Neural cell (in vitro differentiated cells): ENCODE measurements at regions not wholly inside any gene's neighbourhood (a gene's known extent, or its start where the extent isn't known, plus 50 kb on each side); places are given as distances from the start of the nearest gene placed in this dataset.

Experiments used
- H2AFZ ChIP-seq: fragments of 200-600, 300-800 bp; sonication (generic), shearing (Covaris generic); 2 replicates; pipeline ENCODE4 v1.6.0; 2014; ENCODE audit warnings: low read depth, mild to moderate bottlenecking, antibody characterized with exemption, low read length, moderate library complexity
- H3F3A ChIP-seq: fragments of 200-600 bp; shearing (Covaris generic); 2 replicates; pipeline ENCODE4 v1.6.1; 2016; ENCODE audit warnings: mild to moderate bottlenecking, moderate library complexity, mixed read lengths, antibody characterized with exemption, low read length; ENCODE audit not compliant: insufficient read depth, poor library complexity, severe bottlenecking
- H3K27ac ChIP-seq: fragments of 200-600, 300-800 bp; sonication (generic), shearing (Covaris generic); 2 replicates; pipeline ENCODE4 v1.5.1; 2014; ENCODE audit warnings: mild to moderate bottlenecking, low read length, moderate library complexity
- H3K27me3 ChIP-seq: fragments of 300-800, 200-600 bp; sonication (generic), shearing (Covaris generic); 2 replicates; pipeline ENCODE4 v1.6.0; 2014; ENCODE audit warnings: mild to moderate bottlenecking, low read depth, low read length, moderate library complexity; ENCODE audit not compliant: insufficient read depth
- H3K36me3 ChIP-seq: fragments of 300-800, 200-600 bp; sonication (generic), shearing (Covaris generic); 2 replicates; pipeline ENCODE4 v1.5.1; 2014; ENCODE audit warnings: mild to moderate bottlenecking, antibody characterized with exemption, low read length, moderate library complexity; ENCODE audit not compliant: insufficient read depth
- H3K4me2 ChIP-seq: fragments of 300-800, 200-600 bp; sonication (generic), shearing (Covaris generic); 2 replicates; pipeline ENCODE4 v1.6.0; 2014; ENCODE audit warnings: mild to moderate bottlenecking, low read length
- H3K4me3 ChIP-seq: fragments of 300-800, 200-600 bp; sonication (generic), shearing (Covaris generic); 2 replicates; pipeline ENCODE4 v1.5.1; 2014; ENCODE audit warnings: mild to moderate bottlenecking, low read length, moderate library complexity
- H3K79me2 ChIP-seq: fragments of 200-600 bp; shearing (Covaris generic); replicated peaks from 2 replicates; pipeline ENCODE4 v1.6.0; 2014; ENCODE audit warnings: mild to moderate bottlenecking, low read length, moderate library complexity; ENCODE audit not compliant: insufficient read depth
- H3K9ac ChIP-seq: fragments of 300-800, 200-600 bp; sonication (generic), shearing (Covaris generic); 2 replicates; pipeline ENCODE4 v1.6.1; 2016; ENCODE audit warnings: mild to moderate bottlenecking, low read length, mixed read lengths
- H3K9me2 ChIP-seq: fragments of 200-600 bp; shearing (Covaris generic); 2 replicates; pipeline ENCODE4 v1.6.1; 2016; ENCODE audit warnings: mild to moderate bottlenecking, low read length, mixed read lengths; ENCODE audit not compliant: insufficient read depth
- H3K9me3 ChIP-seq: fragments of 200-600, 300-800 bp; sonication (generic), shearing (Covaris generic); 2 replicates; pipeline ENCODE4 v1.6.1; 2016; ENCODE audit warnings: mild to moderate bottlenecking, mixed run types, low read length, moderate library complexity, mixed read lengths
- H4K20me1 ChIP-seq: fragments of 200-600 bp; shearing (Covaris generic); 2 replicates; pipeline ENCODE4 v1.6.1; 2016; ENCODE audit warnings: mild to moderate bottlenecking, mixed run types; ENCODE audit not compliant: insufficient read depth
- EP300 ChIP-seq: fragments of 450-650 bp; conservative IDR thresholded peaks from 2 replicates; pipeline ENCODE4 v1.6.1; 2014; ENCODE audit warnings: antibody characterized with exemption, mild to moderate bottlenecking, moderate library complexity; ENCODE audit not compliant: poor library complexity, severe bottlenecking
- EZH2 ChIP-seq: fragments of 200-600, 300-800 bp; shearing (Covaris generic), sonication (generic); IDR thresholded peaks from 2 replicates; pipeline ENCODE4 v1.6.1; 2014; ENCODE audit warnings: antibody characterized with exemption, low read length, borderline replicate concordance, mild to moderate bottlenecking; ENCODE audit not compliant: insufficient read depth, poor library complexity, severe bottlenecking
- MXI1 ChIP-seq: fragments of 450-650 bp; conservative IDR thresholded peaks from 2 replicates; pipeline ENCODE4 v1.6.1; 2014; ENCODE audit warnings: antibody characterized with exemption, mild to moderate bottlenecking; ENCODE audit not compliant: poor library complexity, severe bottlenecking
- POLR2AphosphoS5 ChIP-seq: IDR thresholded peaks from 2 replicates; pipeline ENCODE4 v1.6.1; 2012
- RAD21 ChIP-seq: fragments of 450-650 bp; conservative IDR thresholded peaks from 2 replicates; pipeline ENCODE4 v1.6.1; 2014; ENCODE audit warnings: antibody characterized with exemption, mild to moderate bottlenecking, moderate library complexity
- REST ChIP-seq: IDR thresholded peaks from 2 replicates; pipeline ENCODE4 v1.6.1; 2012; ENCODE audit warnings: borderline replicate concordance
- SMC3 ChIP-seq: fragments of 450-650 bp; conservative IDR thresholded peaks from 2 replicates; pipeline ENCODE4 v1.6.1; 2014; ENCODE audit warnings: antibody characterized with exemption, mild to moderate bottlenecking, moderate library complexity; ENCODE audit not compliant: poor library complexity
- TAF1 ChIP-seq: IDR thresholded peaks from 2 replicates; pipeline ENCODE4 v1.6.1; 2012; ENCODE audit warnings: low read depth
- TF ChIP-seq, protein P1 (sequence below): fragments of 450-650 bp; IDR thresholded peaks from 2 replicates; pipeline ENCODE4 v1.5.1; 2014; ENCODE audit warnings: antibody characterized with exemption, mild to moderate bottlenecking, moderate library complexity; ENCODE audit not compliant: poor library complexity, severe bottlenecking

- no peaks in the 10 kb centered on the region for H3F3A ChIP-seq
- no peaks in the 10 kb centered on the region for H3K79me2 ChIP-seq
- no peak overlapping the region for H3K4me2 ChIP-seq
- no peak overlapping the region for H3K27ac ChIP-seq
- H2AFZ ChIP-seq, result no peak overlapping the region
- no peaks in the 10 kb centered on the region for H3K9me3 ChIP-seq
- H3K9ac ChIP-seq, result no peak overlapping the region
- H3K27me3 ChIP-seq, result no peaks in the 10 kb centered on the region
- TF ChIP-seq RAD21, result no peak
- TF ChIP-seq MXI1, result no peak
- no peak for TF ChIP-seq TAF1
- no peak for TF ChIP-seq POLR2AphosphoS5
- no peak for TF ChIP-seq EZH2
- TF ChIP-seq, protein P1, sequence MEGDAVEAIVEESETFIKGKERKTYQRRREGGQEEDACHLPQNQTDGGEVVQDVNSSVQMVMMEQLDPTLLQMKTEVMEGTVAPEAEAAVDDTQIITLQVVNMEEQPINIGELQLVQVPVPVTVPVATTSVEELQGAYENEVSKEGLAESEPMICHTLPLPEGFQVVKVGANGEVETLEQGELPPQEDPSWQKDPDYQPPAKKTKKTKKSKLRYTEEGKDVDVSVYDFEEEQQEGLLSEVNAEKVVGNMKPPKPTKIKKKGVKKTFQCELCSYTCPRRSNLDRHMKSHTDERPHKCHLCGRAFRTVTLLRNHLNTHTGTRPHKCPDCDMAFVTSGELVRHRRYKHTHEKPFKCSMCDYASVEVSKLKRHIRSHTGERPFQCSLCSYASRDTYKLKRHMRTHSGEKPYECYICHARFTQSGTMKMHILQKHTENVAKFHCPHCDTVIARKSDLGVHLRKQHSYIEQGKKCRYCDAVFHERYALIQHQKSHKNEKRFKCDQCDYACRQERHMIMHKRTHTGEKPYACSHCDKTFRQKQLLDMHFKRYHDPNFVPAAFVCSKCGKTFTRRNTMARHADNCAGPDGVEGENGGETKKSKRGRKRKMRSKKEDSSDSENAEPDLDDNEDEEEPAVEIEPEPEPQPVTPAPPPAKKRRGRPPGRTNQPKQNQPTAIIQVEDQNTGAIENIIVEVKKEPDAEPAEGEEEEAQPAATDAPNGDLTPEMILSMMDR, result no peak
- TF ChIP-seq EP300, result no peak
- no peak for TF ChIP-seq REST
- TF ChIP-seq SMC3, result no peak
- no peaks in the 10 kb centered on the region for H3K36me3 ChIP-seq
- H3K9me2 ChIP-seq, result no peaks in the 10 kb centered on the region
- H3K4me3 ChIP-seq, result no peak overlapping the region
- no peaks in the 10 kb centered on the region for H4K20me1 ChIP-seq
Observed at GRCh38 chr14:24744641-24745040, 110.7 kb upstream of the GZMB start.

GRCh38 chr14:24741871-24742270 is 107.9 kb upstream of the GZMB start:
- H4K20me1 ChIP-seq, result no peaks in the 10 kb centered on the region
- no peak overlapping the region for H3K4me3 ChIP-seq
- no peak overlapping the region for H3K4me2 ChIP-seq
- H3K9me2 ChIP-seq, result no peaks in the 10 kb centered on the region
- no peaks in the 10 kb centered on the region for H3K36me3 ChIP-seq
- H3K9ac ChIP-seq, result no peak overlapping the region
- no peaks in the 10 kb centered on the region for H3K79me2 ChIP-seq
- no peaks in the 10 kb centered on the region for H3F3A ChIP-seq
- H3K27me3 ChIP-seq, result no peaks in the 10 kb centered on the region
- H2AFZ ChIP-seq, result no peak overlapping the region
- TF ChIP-seq SMC3, result no peak
- no peak for TF ChIP-seq RAD21
- TF ChIP-seq MXI1, result no peak
- TF ChIP-seq EP300, result no peak
- TF ChIP-seq TAF1, result no peak
- TF ChIP-seq, protein P1, result no peak
- TF ChIP-seq EZH2, result no peak
- no peak for TF ChIP-seq POLR2AphosphoS5
- TF ChIP-seq REST, result no peak
- H3K9me3 ChIP-seq, result no peaks in the 10 kb centered on the region
- H3K27ac ChIP-seq, result no peak overlapping the region
